Activated CD8-positive, alpha-beta memory T cell treated with anti-CD3 and anti-CD28 coated beads, Interleukin-2, amount 50 U/mL, for 4 hours (primary cell): ENCODE measurements at regions not wholly inside any gene's neighbourhood (a gene's known extent, or its start where the extent isn't known, plus 50 kb on each side); places are given as distances from the start of the nearest gene placed in this dataset.

Source experiments
- DNase-seq: peaks from one replicate; pipeline ENCODE4 v3.0.0-alpha.2; 2020

DNA sequence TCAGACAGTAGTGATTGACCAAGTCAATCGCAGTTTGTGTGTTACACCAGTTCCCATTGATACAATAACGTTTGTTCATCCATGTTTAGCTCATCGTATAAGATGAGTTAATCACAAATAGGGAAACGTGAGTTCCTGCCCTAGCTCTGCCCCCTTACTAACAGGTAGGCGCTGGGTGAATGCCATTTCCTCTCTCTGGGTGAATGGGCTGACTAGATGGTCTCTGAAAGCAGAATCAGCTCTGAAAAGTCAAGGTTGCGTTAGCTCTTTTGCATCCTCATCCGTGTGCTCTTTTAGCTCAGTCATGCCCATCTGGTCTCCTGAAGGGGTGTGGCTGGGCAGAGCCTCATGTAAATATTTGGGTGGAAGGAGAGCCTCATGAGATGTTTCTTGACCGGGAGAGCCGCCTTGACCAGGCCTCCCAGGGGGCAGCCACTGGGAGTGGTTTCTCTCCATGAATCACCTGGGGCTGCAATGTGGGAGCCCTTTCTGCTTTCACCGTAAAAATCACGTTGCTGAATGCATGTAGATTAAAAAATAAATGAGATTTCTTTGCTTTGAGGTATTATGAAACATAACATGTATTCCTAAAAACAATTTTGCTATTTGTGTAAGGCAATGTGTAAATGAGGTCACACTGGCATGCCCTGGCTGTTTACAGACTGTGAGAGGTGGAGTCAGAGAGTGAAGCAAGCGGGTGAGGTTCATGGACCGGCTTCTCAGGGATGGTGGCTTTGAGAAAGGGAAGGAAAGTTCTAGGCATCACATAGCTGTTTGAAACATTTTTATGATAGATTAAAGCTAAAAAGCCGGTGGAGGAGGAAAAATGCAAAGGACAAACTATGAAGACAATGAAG is 108.4 kb upstream of the RASGRP1 start:
- DNase-seq = no peak

DNA sequence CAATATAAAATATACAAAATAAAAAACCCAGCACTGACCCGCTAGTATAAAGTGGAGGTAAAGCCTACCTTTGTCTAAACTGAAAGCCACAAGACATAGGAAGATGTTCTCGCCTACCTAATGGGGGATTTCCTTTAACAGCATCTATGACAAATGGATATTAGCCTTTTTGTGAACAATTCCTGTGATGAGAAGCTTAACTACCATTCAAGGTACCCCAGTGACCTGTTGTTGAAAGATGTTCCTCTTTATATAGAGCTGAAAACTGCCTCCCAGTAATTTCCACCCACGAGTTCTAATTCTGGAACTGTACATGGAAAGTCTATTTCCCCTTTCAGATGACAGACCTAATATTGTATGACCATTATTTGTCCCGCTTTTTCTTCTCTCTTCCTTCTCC is 109.8 kb upstream of the RASGRP1 start:
- no peak for DNase-seq

DNA sequence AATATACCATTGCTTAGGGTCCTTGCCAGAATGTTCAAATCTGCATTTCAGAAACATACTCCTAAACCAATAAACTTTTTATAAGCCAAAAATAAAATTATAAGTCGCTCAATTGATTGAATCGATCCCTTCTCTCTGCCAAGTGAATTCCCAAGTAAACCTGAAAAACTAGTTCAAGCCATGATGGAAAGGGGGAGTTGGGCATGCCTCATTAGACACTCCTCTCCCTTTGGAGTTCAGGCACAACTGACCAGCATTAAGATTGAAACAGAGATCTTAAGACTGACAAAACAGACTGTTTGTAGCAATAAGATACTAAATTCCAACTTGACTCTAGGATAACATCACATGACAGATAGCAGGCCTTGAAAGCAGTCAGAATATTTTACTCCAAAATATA is 113.7 kb upstream of the RASGRP1 start:
- no peak for DNase-seq

DNA sequence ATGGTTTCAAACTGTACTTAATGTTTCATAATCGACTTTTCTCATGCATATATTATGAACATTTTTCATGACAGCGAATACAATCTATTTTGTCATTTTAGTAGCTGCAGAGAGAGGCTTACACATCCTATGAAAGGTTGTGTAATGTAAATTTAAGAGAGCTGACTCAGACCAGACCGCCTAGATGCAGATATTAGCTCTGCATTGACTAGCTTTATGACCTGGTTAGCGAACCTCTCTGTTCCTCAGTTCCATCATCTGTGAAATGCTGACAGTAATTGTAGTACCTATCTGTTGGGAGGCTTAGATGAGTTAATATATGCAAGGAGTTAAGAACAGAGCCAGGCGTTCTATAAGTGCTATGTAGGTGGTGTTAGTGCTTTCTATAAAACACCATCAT is 116.2 kb upstream of the RASGRP1 start:
- DNase-seq = no peak

GRCh38 chr15:38682363-38682762 is 117.7 kb upstream of the RASGRP1 start:
- no peak for DNase-seq

- no peak for DNase-seq
Observed at GRCh38 chr15:38682861-38683260, 118.2 kb upstream of the RASGRP1 start.

GRCh38 chr15:38683382-38684242 is 119.0 kb upstream of the RASGRP1 start:
- peak; percentile 77 for DNase-seq

- DNase-seq = no peak
Observed at GRCh38 chr15:38684440-38685010, 119.9 kb upstream of the RASGRP1 start.

DNA sequence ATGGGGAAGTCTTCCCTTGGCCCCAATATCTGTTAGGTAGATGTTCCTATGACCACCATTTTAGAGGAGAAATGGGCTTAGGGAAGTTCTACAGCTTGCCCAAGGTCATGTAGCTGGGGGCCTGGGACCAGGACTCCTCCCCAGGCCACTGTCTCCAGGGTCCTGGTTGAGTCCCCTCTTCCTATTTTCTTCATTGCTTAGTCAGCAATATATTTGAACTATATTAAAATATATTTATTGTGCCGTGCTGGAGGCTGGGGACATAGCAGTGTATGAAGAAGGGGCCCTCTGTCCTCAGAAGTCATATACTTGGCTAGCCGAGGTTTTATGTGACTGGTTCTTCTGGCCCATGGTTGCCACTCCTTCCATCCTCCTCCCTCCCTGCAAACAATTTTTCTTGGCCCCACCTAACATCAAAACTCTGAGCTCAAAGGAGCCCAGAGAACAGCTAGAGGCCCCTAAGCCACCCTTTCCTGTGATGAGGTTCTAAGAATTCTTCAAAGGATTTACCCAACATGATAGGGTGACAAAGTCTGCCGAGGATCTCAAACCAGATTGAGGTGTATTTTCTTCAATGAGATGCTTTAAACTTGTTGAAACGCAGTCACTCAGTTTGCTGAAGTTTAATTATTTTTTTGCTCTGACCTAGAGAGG is 121.2 kb upstream of the RASGRP1 start:
- no peak for DNase-seq

DNA sequence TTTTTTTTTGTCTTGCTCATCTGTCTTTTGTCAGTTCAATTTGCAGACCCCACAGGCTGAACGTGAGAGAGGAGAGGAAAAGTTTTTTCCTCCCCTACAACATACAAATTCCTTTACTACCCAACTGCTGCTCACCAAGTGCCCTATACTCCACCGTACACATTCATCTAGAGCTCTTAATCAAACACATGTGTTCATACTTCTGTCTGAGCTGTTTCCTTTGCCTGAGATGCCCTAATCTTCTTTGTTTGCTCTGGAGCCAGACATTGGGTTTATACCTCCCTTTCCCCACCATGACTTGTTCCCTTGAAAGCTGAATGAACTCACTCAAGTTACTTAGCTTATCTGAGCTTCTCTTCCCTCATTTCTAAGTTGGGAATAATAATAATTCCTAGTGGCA is 122.7 kb upstream of the RASGRP1 start:
- DNase-seq = no peak

- no peak for DNase-seq
Observed at GRCh38 chr15:38687775-38688495, 123.3 kb upstream of the RASGRP1 start.

DNA sequence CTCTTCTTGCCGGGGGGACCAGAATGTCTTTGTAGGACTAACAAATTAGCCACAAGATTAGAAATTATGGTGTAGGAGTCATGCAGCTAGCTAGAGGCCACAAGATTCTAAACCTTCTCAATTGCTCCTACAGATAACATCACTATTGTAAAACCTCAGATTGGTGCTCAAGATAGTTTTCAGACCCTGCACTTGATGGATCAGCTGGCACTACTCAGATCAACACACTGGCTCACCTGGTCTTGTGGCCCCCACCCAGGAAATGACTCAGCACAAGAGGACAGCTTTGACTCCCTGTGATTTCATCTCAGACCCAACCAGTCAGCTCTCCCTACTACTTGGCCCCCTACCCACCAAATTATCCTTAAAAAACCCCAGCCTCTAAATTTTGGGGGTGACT is 124.1 kb upstream of the RASGRP1 start:
- peak; percentile 47 for DNase-seq

DNA sequence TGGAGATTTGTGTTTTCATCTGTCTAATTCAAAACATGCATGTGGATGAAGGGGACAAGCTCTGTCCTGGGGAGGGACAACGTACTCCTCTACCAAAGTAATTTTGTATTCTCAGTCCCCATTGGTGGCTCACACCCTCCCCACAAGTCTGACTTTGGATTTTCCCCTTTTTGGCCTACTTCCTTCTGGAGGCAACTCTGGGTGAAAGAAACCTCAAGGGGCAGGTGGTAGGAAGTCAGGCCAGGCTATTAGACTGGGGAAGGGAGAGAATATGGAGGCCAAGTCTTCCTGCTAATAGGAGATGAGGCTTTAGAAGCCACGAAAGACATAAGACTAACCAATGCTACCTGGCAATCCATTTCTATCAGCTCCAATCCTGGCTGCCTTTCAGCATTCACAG is 124.9 kb upstream of the RASGRP1 start:
- DNase-seq = no peak

GRCh38 chr15:38690216-38690615 is 125.6 kb upstream of the RASGRP1 start:
- DNase-seq = no peak

DNA sequence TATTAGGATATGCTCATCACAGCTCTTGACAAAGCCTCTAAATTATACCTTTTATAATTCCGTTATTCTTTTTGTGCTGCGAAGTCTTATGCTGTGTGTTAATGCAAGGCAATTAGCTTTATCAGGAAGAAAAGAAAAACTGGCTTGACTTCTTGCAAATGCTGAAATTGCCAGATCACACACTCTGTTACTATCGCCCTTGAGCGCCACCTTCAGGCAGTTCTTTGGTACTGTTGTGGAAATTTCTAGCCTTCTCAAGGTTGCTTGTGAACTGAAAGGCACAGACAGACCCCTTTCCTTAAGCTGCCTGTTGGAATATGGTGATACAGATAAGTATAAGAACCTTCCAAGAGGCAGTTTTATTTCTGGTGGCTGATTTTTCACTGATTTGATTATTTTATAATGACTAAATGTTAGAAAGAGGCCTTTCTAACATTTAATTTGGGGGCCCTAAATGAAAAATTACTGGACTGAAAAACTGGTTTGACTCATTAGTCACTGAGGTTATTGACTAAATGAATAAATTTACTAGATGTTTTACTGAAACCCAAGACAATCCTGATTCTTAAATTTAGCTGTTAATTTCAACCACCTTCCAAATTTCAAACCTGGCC is 126.2 kb upstream of the RASGRP1 start:
- DNase-seq = peak; percentile 81

DNA sequence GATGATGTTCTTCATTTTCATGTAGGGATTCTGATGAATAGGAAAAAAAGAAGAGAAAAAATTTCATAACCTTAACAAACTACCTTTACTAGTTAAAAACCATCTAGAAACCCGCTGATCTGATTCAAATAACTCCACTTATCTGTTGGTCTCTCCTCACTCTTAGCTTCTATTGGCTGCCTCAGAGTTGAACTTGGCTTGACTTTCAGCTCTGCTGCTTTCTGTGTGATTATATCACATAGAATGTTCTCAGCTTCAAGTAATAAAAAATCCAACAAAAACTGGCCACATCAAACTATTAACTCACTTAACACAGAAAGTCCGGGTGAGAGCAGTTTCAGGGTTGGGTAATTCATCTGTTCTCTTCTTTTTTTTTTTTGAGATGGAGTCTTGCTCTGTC is 126.8 kb upstream of the RASGRP1 start:
- DNase-seq = no peak

GRCh38 chr15:38691965-38692788 is 127.6 kb upstream of the RASGRP1 start:
- no peak for DNase-seq

DNA sequence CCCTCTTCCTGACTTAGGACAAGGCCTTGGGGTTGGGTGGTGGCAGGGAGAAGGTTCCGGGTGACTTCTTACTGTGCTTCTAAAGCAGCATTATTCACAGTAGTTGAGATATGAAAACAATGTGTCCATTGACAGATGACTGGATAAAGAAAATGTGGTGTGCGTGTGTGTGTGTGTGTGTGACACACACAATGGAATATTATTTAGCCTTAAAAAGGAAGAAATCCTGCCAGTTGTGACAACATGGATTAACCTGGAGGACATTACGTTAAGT is 128.1 kb upstream of the RASGRP1 start:
- no peak for DNase-seq

DNA sequence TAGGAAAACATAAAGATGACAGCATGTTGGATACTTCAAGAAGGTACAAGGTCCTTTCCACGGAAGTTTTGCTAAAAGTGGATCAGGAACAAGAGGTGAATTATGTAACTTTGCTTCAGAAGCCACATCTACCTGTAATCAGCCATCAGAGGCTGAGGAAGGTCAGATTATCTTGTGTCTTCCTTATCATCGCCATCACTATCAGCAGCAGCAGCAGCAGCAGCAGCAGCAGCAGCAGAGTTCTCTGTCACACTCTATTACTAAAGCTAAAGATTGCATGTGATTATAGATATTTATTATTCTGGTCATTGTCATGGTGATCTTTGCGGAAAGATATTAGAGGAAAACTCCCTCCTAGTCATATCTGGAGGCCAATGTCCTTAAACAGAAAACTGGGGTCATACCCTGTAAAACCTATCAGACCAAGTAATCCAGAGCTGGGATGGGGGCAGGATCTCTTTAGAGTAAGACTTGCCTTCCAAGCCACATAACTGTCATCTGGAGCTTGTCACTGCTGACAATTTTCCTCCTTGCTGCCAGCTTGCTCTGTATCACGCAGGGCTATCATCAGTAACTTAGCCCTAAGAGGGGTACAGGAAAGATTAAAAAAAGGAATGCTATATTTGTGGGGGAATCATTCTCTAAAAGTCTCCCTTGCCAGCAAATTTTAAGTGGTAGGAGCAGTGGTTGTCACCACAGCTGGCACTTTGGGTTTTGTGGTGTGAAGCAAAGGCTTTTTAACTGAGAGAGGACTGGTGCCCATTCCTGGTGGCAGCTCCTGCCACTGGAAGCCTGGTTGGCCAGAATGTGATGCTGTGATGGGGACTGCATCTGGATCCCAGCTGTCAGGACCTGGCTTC is 130.9 kb upstream of the RASGRP1 start:
- DNase-seq = no peak

DNA sequence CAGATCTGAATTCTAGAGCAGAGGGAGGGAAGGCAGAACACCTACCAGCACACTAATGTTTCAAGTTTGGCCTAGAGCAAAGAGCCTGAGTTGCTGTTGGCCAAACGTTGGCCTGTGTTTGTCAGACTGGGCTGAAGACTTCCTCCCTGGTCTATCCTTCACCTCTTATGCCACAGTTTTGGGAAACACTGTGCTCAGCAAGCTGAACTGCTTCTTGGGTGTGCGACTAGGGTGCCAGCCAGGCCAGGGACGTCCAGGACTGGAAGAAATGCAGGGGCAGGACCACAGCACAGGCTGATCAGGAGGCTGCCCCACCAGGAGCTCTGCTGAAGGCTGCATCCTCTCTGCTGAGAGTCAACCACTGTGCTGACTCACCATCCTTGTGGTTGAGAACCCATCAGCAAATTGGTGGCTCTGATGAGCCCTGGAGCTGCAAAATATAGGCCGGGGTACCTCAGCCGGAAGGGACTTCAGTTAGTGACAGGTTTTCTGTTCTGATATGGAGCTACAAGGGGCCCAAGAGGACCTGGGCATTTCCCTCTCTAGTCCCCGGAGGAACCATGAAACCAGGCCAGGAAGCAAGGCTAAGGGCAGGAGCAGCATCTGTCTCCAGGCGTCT is 131.6 kb upstream of the RASGRP1 start:
- peak; percentile 66 for DNase-seq
